ENCODE measurements at regions not wholly inside any gene's neighbourhood (a gene's known extent, or its start where the extent isn't known, plus 50 kb on each side); places are given as distances from the start of the nearest gene placed in this dataset.

- no peak for DNase-seq (ENCODE audit: low read depth)
Observed at GRCh38 chr6:92826633-92827032, 592.7 kb downstream of the EPHA7 start.

GRCh38 chr6:92822222-92822621, 597.1 kb downstream of the EPHA7 start:
- DNase-seq (ENCODE audit: low read depth): no peak

- no peak for DNase-seq (ENCODE audit: low read depth)
Observed at GRCh38 chr6:92820601-92821000, 598.8 kb downstream of the EPHA7 start.

GRCh38 chr6:92810913-92811312, 608.4 kb downstream of the EPHA7 start:
- DNase-seq (ENCODE audit: low read depth): no peak

GRCh38 chr6:92806254-92806653, 613.1 kb downstream of the EPHA7 start:
- DNase-seq (ENCODE audit: low read depth): no peak

GRCh38 chr6:92791403-92791802, 628.0 kb downstream of the EPHA7 start:
- DNase-seq (ENCODE audit: low read depth): no peak

GRCh38 chr6:92790381-92790780, 629.0 kb downstream of the EPHA7 start:
- DNase-seq (ENCODE audit: low read depth): no peak

- no peak for DNase-seq (ENCODE audit: low read depth)
Observed at GRCh38 chr6:92784235-92784634, 635.1 kb downstream of the EPHA7 start.

GRCh38 chr6:92779746-92780145, 639.6 kb downstream of the EPHA7 start:
- DNase-seq (ENCODE audit: low read depth): no peak

GRCh38 chr6:92777146-92777740, 642.1 kb downstream of the EPHA7 start:
- no peak for DNase-seq (ENCODE audit: low read depth)

- no peak for DNase-seq (ENCODE audit: low read depth)
Observed at GRCh38 chr6:92770540-92770939, 648.8 kb downstream of the EPHA7 start.

GRCh38 chr6:92767101-92767500, 652.3 kb downstream of the EPHA7 start:
- no peak for DNase-seq (ENCODE audit: low read depth)

GRCh38 chr6:92763680-92764079, 655.7 kb downstream of the EPHA7 start:
- no peak for DNase-seq (ENCODE audit: low read depth)

GRCh38 chr6:92763274-92763584, 656.1 kb downstream of the EPHA7 start:
- DNase-seq (ENCODE audit: low read depth): no peak

- no peak for DNase-seq (ENCODE audit: low read depth)
Observed at GRCh38 chr6:92762443-92763273, 656.7 kb downstream of the EPHA7 start.

GRCh38 chr6:92759178-92759577, 660.2 kb downstream of the EPHA7 start:
- DNase-seq (ENCODE audit: low read depth): no peak

GRCh38 chr6:92757925-92758324, 661.4 kb downstream of the EPHA7 start:
- no peak for DNase-seq (ENCODE audit: low read depth)

- no peak for DNase-seq (ENCODE audit: low read depth)
Observed at GRCh38 chr6:92756912-92757311, 662.4 kb downstream of the EPHA7 start.

- no peak for DNase-seq (ENCODE audit: low read depth)
Observed at GRCh38 chr6:92753956-92754355, 665.4 kb downstream of the EPHA7 start.

- no peak for DNase-seq (ENCODE audit: low read depth)
Observed at GRCh38 chr6:92752114-92752513, 667.2 kb downstream of the EPHA7 start.

GRCh38 chr6:92748131-92748530, 671.2 kb downstream of the EPHA7 start:
- DNase-seq (ENCODE audit: low read depth): no peak

GRCh38 chr6:92737983-92738382, 681.4 kb downstream of the EPHA7 start:
- DNase-seq (ENCODE audit: low read depth): no peak

GRCh38 chr6:92723390-92723931, 695.9 kb downstream of the EPHA7 start:
- DNase-seq (ENCODE audit: low read depth): no peak

All from RPMI7951 (cell line).